HEK293 (cell line): ENCODE measurements at regions not wholly inside any gene's neighbourhood (a gene's known extent, or its start where the extent isn't known, plus 50 kb on each side); places are given as distances from the start of the nearest gene placed in this dataset.

Source experiments
- CTCF ChIP-seq: fragments of 450-650 bp; formaldehyde crosslinking; IDR thresholded peaks from 2 replicates; pipeline ENCODE4 v1.5.1; 2016; ENCODE audit warnings: missing biosample characterization, missing genetic modification characterization
- MZF1 ChIP-seq: fragments of 450-650 bp; formaldehyde crosslinking; IDR thresholded peaks from 2 replicates; pipeline ENCODE4 v1.5.1; 2017; ENCODE audit warnings: missing biosample characterization, missing genetic modification characterization, borderline replicate concordance
- ZFP41 ChIP-seq: fragments of 450-650 bp; formaldehyde crosslinking; IDR thresholded peaks from 2 replicates; pipeline ENCODE4 v1.5.1; 2016; ENCODE audit warnings: missing biosample characterization, missing genetic modification characterization, borderline replicate concordance
- ZNF121 ChIP-seq: fragments of 450-650 bp; formaldehyde crosslinking; IDR thresholded peaks from 2 replicates; pipeline ENCODE4 v1.5.1; 2016; ENCODE audit warnings: missing biosample characterization, missing genetic modification characterization
- ZNF184 ChIP-seq: fragments of 450-650 bp; IDR thresholded peaks from 2 replicates; pipeline ENCODE4 v1.5.1; 2018; ENCODE audit warnings: missing biosample characterization, mild to moderate bottlenecking, missing genetic modification characterization
- ZNF26 ChIP-seq: fragments of 450-650 bp; formaldehyde crosslinking; IDR thresholded peaks from 2 replicates; pipeline ENCODE4 v1.5.1; 2016; ENCODE audit warnings: missing biosample characterization, missing genetic modification characterization
- ZNF280D ChIP-seq: fragments of 450-650 bp; formaldehyde crosslinking; IDR thresholded peaks from 2 replicates; pipeline ENCODE4 v1.5.1; 2016; ENCODE audit warnings: missing biosample characterization, missing genetic modification characterization
- ZNF792 ChIP-seq: fragments of 450-650 bp; formaldehyde crosslinking; IDR thresholded peaks from 2 replicates; pipeline ENCODE4 v1.5.1; 2016; ENCODE audit warnings: missing biosample characterization, missing genetic modification characterization

- TF ChIP-seq ZFP41 (no peak), ZNF280D (tag by site-specific recombination) (no peak), CTCF (tag by site-specific recombination) (no peak), MZF1 (tag by site-specific recombination) (no peak), ZNF792 (tag by site-specific recombination) (no peak), ZNF121 (tag by site-specific recombination) (no peak), ZNF26 (no peak), ZNF184 (tag by site-specific recombination) (no peak)
These were observed 291.6 kb upstream of the CBLB start for GRCh38 chr3:106160396-106160795.
